ENCODE measurements at regions not wholly inside any gene's neighbourhood (a gene's known extent, or its start where the extent isn't known, plus 50 kb on each side); places are given as distances from the start of the nearest gene placed in this dataset.

GRCh38 chr2:76641506-76641905 lies 880.7 kb downstream of the LRRTM4 start:
- Mint-ChIP-seq H3K36me3 (ENCODE audit: low read depth) (no peaks in the 10 kb centered on the region), H3K4me1 (ENCODE audit: low read depth) (no peaks in the 10 kb centered on the region), H3K9me3 (ENCODE audit: insufficient read depth) (peaks cover 3% of the 10 kb centered on the region), H3K27me3 (ENCODE audit: low read depth) (no peaks in the 10 kb centered on the region), H3K4me3 (no peak overlapping the region), H3K27ac (no peak overlapping the region)
- CTCF ChIA-PET, result no interaction called here
- DNase-seq, result no peak
- POLR2A ChIA-PET, result no interaction called here
- ATAC-seq, result no peak

- no peak for DNase-seq
- ATAC-seq, result no peak
- POLR2A ChIA-PET, result no interaction called here
- no peaks in the 10 kb centered on the region for H3K36me3 Mint-ChIP-seq (ENCODE audit: low read depth)
- H3K27ac Mint-ChIP-seq, result no peak overlapping the region
- CTCF ChIA-PET, result no interaction called here
- peaks cover 3% of the 10 kb centered on the region for H3K9me3 Mint-ChIP-seq (ENCODE audit: insufficient read depth)
- H3K27me3 Mint-ChIP-seq (ENCODE audit: low read depth), result no peaks in the 10 kb centered on the region
- no peak overlapping the region for H3K4me3 Mint-ChIP-seq
- no peaks in the 10 kb centered on the region for H3K4me1 Mint-ChIP-seq (ENCODE audit: low read depth)
These were observed 881.3 kb downstream of the LRRTM4 start for GRCh38 chr2:76640905-76641304.

GRCh38 chr2:76639171-76639680 lies 883.0 kb downstream of the LRRTM4 start:
- Mint-ChIP-seq H3K36me3 (ENCODE audit: low read depth) (no peaks in the 10 kb centered on the region), H3K27me3 (ENCODE audit: low read depth) (no peaks in the 10 kb centered on the region), H3K4me1 (ENCODE audit: low read depth) (no peaks in the 10 kb centered on the region), H3K9me3 (ENCODE audit: insufficient read depth) (peaks cover under 1% of the 10 kb centered on the region), H3K4me3 (no peak overlapping the region), H3K27ac (no peak overlapping the region)
- ChIA-PET POLR2A (no interaction called here), CTCF (no interaction called here)
- no peak for ATAC-seq
- DNase-seq, result no peak

GRCh38 chr2:76633276-76633921 lies 888.8 kb downstream of the LRRTM4 start:
- Mint-ChIP-seq H3K27me3 (ENCODE audit: low read depth) (no peaks in the 10 kb centered on the region), H3K36me3 (ENCODE audit: low read depth) (no peaks in the 10 kb centered on the region), H3K27ac (no peak overlapping the region), H3K9me3 (ENCODE audit: insufficient read depth) (no peaks in the 10 kb centered on the region), H3K4me1 (ENCODE audit: low read depth) (no peaks in the 10 kb centered on the region), H3K4me3 (no peak overlapping the region)
- ChIA-PET CTCF (no interaction called here), POLR2A (no interaction called here)
- DNase-seq, result no peak
- ATAC-seq, result no peak

- CTCF ChIA-PET, result no interaction called here
- no peak for ATAC-seq
These were observed 897.1 kb downstream of the LRRTM4 start for GRCh38 chr2:76625101-76625500.

GRCh38 chr2:76613330-76613729 lies 902.6 kb upstream of the GCFC2 start:
- Mint-ChIP-seq H3K36me3 (ENCODE audit: low read depth) (no peaks in the 10 kb centered on the region), H3K27ac (no peak overlapping the region), H3K27me3 (ENCODE audit: low read depth) (no peaks in the 10 kb centered on the region), H3K4me1 (ENCODE audit: low read depth) (no peaks in the 10 kb centered on the region), H3K9me3 (ENCODE audit: insufficient read depth) (no peaks in the 10 kb centered on the region), H3K4me3 (no peak overlapping the region)
- ChIA-PET POLR2A (no interaction called here), CTCF (no interaction called here)
- DNase-seq, result no peak
- ATAC-seq, result no peak

More at GRCh38 chr2:76625101-76625500, 897.1 kb downstream of the LRRTM4 start:
- no peaks in the 10 kb centered on the region for H3K4me1 Mint-ChIP-seq (ENCODE audit: low read depth)
- POLR2A ChIA-PET, result no interaction called here
- peaks cover 5% of the 10 kb centered on the region for H3K9me3 Mint-ChIP-seq (ENCODE audit: insufficient read depth)
- no peak overlapping the region for H3K27ac Mint-ChIP-seq
- no peaks in the 10 kb centered on the region for H3K36me3 Mint-ChIP-seq (ENCODE audit: low read depth)
- H3K27me3 Mint-ChIP-seq (ENCODE audit: low read depth), result no peaks in the 10 kb centered on the region
- no peak overlapping the region for H3K4me3 Mint-ChIP-seq
- no peak for DNase-seq

- no peaks in the 10 kb centered on the region for H3K27me3 Mint-ChIP-seq (ENCODE audit: low read depth)
- ChIA-PET POLR2A (no interaction called here), CTCF (no interaction called here)
- ATAC-seq, result no peak
- H3K4me3 Mint-ChIP-seq, result no peak overlapping the region
- H3K9me3 Mint-ChIP-seq (ENCODE audit: insufficient read depth), result no peaks in the 10 kb centered on the region
- no peaks in the 10 kb centered on the region for H3K36me3 Mint-ChIP-seq (ENCODE audit: low read depth)
- no peak for DNase-seq
- no peaks in the 10 kb centered on the region for H3K4me1 Mint-ChIP-seq (ENCODE audit: low read depth)
- H3K27ac Mint-ChIP-seq, result no peak overlapping the region
These were observed 902.0 kb upstream of the GCFC2 start for GRCh38 chr2:76612764-76613163.

- Mint-ChIP-seq H3K27me3 (ENCODE audit: low read depth) (no peaks in the 10 kb centered on the region), H3K36me3 (ENCODE audit: low read depth) (no peaks in the 10 kb centered on the region), H3K4me1 (ENCODE audit: low read depth) (no peaks in the 10 kb centered on the region), H3K9me3 (ENCODE audit: insufficient read depth) (no peaks in the 10 kb centered on the region), H3K4me3 (no peak overlapping the region), H3K27ac (no peak overlapping the region)
- POLR2A ChIA-PET, result no interaction called here
- DNase-seq (no peak), ATAC-seq (no peak)
- CTCF ChIA-PET, result no interaction called here
These were observed 899.7 kb upstream of the GCFC2 start for GRCh38 chr2:76610451-76610850.

GRCh38 chr2:76599732-76600368 lies 889.1 kb upstream of the GCFC2 start:
- Mint-ChIP-seq H3K27me3 (ENCODE audit: low read depth) (no peaks in the 10 kb centered on the region), H3K9me3 (ENCODE audit: insufficient read depth) (peaks cover 5% of the 10 kb centered on the region), H3K4me3 (no peak overlapping the region), H3K4me1 (ENCODE audit: low read depth) (no peaks in the 10 kb centered on the region), H3K36me3 (ENCODE audit: low read depth) (no peaks in the 10 kb centered on the region), H3K27ac (no peak overlapping the region)
- ATAC-seq (peak; percentile 53), DNase-seq (peak; percentile 36)
- ChIA-PET POLR2A (no interaction called here), CTCF (interaction anchor here (0.7 to 1.8 kb wide), 7 partner anchors 8 to 959 kb away, joined by 3 to 7 read pairs (median 3); partner anchors contain the start of gene MRPL19)

- peaks cover 10% of the 10 kb centered on the region for H3K9me3 Mint-ChIP-seq (ENCODE audit: insufficient read depth)
- no peaks in the 10 kb centered on the region for H3K27me3 Mint-ChIP-seq (ENCODE audit: low read depth)
- H3K27ac Mint-ChIP-seq, result no peak overlapping the region
- no peaks in the 10 kb centered on the region for H3K36me3 Mint-ChIP-seq (ENCODE audit: low read depth)
- DNase-seq (no peak), ATAC-seq (no peak)
- POLR2A ChIA-PET, result no interaction called here
- H3K4me3 Mint-ChIP-seq, result no peak overlapping the region
- H3K4me1 Mint-ChIP-seq (ENCODE audit: low read depth), result no peaks in the 10 kb centered on the region
- CTCF ChIA-PET, result no interaction called here
These were observed 873.8 kb upstream of the GCFC2 start for GRCh38 chr2:76584474-76584873.

- Mint-ChIP-seq H3K27ac (no peak overlapping the region), H3K36me3 (ENCODE audit: low read depth) (no peaks in the 10 kb centered on the region), H3K4me1 (ENCODE audit: low read depth) (no peaks in the 10 kb centered on the region), H3K9me3 (ENCODE audit: insufficient read depth) (peaks cover 9% of the 10 kb centered on the region), H3K27me3 (ENCODE audit: low read depth) (no peaks in the 10 kb centered on the region), H3K4me3 (no peak overlapping the region)
- ChIA-PET POLR2A (no interaction called here), CTCF (no interaction called here)
- ATAC-seq, result no peak
- DNase-seq, result no peak
These were observed 869.2 kb upstream of the GCFC2 start for GRCh38 chr2:76579911-76580310.

- no peaks in the 10 kb centered on the region for H3K9me3 Mint-ChIP-seq (ENCODE audit: insufficient read depth)
- H3K36me3 Mint-ChIP-seq (ENCODE audit: low read depth), result no peaks in the 10 kb centered on the region
- H3K27ac Mint-ChIP-seq, result no peak overlapping the region
- no peak for ATAC-seq
- DNase-seq, result no peak
- no peaks in the 10 kb centered on the region for H3K27me3 Mint-ChIP-seq (ENCODE audit: low read depth)
- H3K4me3 Mint-ChIP-seq, result no peak overlapping the region
- ChIA-PET CTCF (no interaction called here), POLR2A (no interaction called here)
- no peaks in the 10 kb centered on the region for H3K4me1 Mint-ChIP-seq (ENCODE audit: low read depth)
These were observed 862.3 kb upstream of the GCFC2 start for GRCh38 chr2:76572981-76573380.

GRCh38 chr2:76569819-76570218 lies 859.1 kb upstream of the GCFC2 start:
- Mint-ChIP-seq H3K27ac (no peak overlapping the region), H3K36me3 (ENCODE audit: low read depth) (no peaks in the 10 kb centered on the region), H3K27me3 (ENCODE audit: low read depth) (no peaks in the 10 kb centered on the region), H3K4me3 (no peak overlapping the region), H3K9me3 (ENCODE audit: insufficient read depth) (peaks cover 1% of the 10 kb centered on the region), H3K4me1 (ENCODE audit: low read depth) (no peaks in the 10 kb centered on the region)
- no peak for DNase-seq
- ChIA-PET POLR2A (no interaction called here), CTCF (no interaction called here)
- no peak for ATAC-seq

Data from activated CD8-positive, alpha-beta T cell treated with anti-CD3 and anti-CD28 coated beads, Interleukin-2, amount 10 ng/mL, durations not matched to agents 7 days and 5 days (primary cell).